Kidney tubule cell (primary cell): ENCODE measurements at regions not wholly inside any gene's neighbourhood (a gene's known extent, or its start where the extent isn't known, plus 50 kb on each side); places are given as distances from the start of the nearest gene placed in this dataset.
"Not testable (repeated sequence)": the region's sequence is repeated elsewhere in the genome, so short reads cannot be mapped to it uniquely, and the experiment has no call there.

Experiments
- DNase-seq: peaks from one replicate; pipeline ENCODE4 v3.0.0-alpha.2; 2018; ENCODE audit warnings: low spot score

- DNase-seq: peak; percentile 70
Measured at GRCh38 chr9:124126648-124127646, 115.4 kb downstream of the LHX2 start.

DNA sequence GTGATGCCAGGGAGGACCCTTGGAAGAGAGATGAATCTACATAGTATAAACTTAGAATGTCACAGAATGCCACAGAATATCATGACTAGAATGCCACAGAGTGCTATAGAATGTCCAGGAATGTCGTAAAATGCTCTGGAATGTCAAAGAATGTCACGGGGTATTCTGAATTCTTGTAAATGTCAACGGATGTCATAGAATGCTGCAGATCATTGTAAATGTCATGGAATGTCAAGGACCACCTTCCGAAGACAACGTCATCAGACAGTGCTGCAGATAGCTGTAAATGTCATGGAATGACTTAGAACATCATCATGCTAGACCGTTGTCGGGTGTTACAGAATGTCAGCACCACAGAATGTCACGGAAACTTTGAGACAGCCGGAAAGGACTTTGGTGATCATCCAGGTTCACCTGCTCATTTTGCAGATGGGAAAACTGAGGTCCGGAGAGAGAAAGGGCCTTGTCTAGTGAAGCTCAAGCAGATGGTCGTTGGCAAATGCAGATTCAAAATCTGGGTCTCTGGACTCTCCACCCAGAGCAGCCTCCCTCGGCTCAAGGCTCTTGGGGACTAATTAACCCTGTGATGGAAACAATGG, 117.1 kb downstream of the LHX2 start:
- DNase-seq: no peak

DNA sequence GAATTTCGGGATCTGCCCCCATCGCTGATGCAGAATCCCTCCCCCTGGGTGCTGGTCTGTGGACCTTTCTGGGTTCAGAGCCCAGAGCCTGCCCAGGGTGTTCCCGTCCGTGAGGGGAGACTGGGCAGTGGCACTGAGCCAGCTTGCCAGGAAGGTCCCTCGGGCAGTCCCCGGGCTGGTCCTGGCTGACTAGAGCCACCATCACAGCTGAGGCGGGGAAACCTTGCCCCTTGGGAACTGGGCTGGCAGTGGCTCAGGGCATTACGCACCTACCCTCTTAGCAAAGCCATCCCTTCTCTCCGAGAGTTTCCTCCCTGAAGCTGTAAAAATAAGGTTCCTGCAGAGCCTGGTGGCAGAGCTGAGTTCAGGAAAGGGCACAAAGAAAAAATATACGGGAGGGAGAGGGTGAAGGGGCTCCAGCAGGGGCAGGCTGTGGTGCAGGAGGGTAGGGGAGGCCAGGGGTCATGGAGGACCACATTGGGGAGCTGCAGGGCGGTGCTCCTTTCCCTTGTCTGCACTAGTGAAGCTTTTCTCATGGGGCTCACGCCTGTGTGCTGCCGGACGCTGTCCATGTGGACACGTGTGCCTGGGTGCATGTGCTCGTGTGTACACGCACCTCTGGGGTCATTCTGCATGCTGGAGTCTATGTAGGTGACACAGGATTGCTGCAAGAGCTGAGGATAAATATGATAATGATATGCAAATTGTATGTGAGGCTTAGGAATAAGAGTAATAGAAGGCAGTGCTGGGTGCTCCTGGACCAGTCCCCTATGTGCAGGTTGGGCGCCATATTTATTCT, 118.9 kb downstream of the LHX2 start:
- no peak for DNase-seq

DNA sequence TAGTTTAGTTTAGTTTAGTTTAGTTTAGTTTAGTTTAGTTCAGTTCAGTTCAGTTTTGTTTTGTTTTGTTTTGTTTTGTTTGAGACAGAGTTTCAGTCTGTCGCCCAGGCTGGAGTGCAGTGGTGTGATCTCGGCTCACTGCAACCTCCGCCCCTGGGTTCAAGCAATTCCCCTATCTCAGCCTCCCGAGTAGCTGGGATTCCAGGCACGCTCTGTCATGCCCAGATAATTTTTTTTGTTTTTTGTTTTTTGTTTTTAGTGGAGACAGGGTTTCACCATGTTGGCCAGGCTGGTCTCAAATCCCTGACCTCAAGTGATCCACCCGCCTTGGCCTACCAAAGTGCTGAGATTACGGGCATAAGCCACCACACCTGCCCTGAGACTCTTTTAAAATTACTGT, 120.0 kb downstream of the LHX2 start:
- DNase-seq: not testable (repeated sequence)

- no peak for DNase-seq
Measured at GRCh38 chr9:124132671-124133147, 121.1 kb downstream of the LHX2 start.

DNA sequence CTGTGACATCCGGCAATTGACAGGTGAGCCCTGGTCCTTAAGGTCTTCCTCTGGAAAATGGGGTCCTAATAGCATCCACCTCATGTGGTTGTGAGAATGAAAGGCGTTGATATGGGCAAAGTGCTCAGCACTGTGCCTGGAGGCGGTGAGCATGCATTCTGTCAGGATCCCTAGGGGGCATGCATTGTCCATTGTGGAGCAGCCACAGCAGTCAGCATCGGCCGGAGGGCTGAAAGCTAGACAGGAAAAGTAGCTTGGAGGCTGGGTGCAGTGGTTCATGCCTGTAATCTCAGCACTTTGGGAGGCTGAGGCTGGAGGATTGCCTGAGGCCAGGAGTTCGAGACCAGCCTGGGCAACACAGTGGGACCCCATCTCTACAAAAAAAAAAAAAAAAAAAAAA, 122.2 kb downstream of the LHX2 start:
- DNase-seq: peak; percentile 29

- DNase-seq: no peak
Measured at GRCh38 chr9:124134526-124134925, 123.0 kb downstream of the LHX2 start.

- DNase-seq: no peak
Measured at GRCh38 chr9:124135813-124136365, 121.9 kb upstream of the NEK6 start.

DNA sequence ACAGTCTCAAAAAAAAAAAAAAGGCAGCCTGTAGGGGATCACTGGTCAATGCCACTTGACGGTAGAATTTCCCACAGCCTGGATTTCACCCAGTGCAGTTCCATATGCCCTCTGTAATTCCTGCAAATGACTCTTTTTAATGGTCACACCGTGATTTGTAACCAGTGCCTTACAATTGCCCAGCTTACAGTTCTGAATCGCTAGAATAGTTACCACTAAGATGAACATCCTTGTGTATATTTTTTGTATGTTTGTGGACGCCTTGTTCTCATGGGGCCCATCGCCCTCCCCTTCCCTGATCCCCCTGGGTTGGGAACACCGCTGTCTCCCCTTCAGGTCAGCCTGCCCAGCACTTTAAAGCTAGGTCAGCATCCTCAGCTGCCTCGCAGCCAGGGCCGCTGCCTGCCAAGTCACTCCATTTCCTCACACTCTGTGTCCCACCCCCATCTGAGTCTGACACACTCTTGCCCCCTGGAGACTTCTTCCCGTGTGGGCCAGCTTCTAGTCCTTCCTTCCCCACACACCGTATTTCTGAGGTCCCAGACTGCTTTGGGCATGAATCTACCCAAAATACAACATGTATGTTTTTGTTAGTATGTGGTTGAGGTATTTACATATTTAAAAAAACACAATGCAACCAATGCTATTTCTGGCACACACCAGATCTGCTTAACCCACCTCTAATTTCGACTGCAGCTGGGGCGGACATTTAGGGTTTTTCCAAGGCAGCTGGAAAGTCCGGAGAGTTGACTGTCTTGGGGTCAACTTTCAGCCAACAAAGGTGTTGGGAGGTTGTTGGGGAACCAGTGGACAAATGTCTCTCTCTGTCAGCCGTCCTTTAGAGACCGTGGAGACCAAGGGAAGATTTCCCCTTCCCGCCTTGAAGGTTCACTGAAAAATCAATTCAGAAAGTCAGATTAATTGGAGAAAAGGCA, 120.5 kb upstream of the NEK6 start:
- no peak for DNase-seq

GRCh38 chr9:124137944-124138335, 119.8 kb upstream of the NEK6 start:
- DNase-seq: no peak

DNA sequence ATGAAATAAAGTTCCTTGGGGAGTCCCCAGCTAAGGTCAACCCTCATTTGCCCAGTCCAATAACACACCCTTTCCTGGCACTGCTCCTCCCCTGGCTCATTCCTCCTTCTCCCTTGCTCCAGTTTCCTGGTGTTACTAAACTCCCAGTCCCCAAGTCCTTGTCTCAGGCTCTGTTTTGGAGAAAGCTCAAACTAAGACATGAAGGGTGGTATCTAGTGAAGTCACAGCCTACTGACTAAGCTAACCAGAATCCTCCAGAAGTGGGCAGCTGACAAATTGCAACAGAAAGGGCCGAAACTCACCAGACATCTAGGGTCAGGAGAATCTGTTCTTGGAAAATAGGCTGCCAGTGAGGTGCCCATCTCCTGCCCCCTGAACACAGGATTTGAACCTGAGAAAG, 118.7 kb upstream of the NEK6 start:
- peak; percentile 16 for DNase-seq

- no peak for DNase-seq
Measured at GRCh38 chr9:124140941-124141568, 116.7 kb upstream of the NEK6 start.

- DNase-seq: peak; percentile 88
Measured at GRCh38 chr9:124144561-124145123, 113.1 kb upstream of the NEK6 start.

DNA sequence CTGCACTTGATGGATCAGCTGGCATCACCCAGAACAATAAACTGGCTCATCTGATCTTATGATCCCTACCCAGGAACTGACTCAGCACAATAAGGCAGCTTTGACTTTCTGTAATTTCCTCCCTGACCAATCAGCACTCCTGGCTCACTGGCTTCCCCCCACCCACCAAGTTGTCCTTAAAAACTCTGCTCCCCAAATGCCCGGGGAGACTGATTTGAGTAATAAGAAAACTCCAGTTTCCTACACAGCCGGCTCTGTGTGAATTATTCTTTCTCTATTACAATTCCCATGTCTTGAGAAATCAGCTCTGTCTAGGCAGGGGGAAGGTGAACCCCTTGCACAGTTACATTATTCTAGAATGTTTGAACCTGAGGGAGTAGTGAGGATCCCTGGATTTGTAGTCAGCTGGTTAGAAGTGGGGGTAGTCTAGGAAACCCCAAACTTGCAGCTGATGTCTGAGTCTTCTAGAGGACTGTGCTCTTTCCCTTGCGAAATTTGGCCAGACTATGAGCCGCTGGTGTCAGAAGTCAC, 111.7 kb upstream of the NEK6 start:
- DNase-seq: peak; percentile 25

DNA sequence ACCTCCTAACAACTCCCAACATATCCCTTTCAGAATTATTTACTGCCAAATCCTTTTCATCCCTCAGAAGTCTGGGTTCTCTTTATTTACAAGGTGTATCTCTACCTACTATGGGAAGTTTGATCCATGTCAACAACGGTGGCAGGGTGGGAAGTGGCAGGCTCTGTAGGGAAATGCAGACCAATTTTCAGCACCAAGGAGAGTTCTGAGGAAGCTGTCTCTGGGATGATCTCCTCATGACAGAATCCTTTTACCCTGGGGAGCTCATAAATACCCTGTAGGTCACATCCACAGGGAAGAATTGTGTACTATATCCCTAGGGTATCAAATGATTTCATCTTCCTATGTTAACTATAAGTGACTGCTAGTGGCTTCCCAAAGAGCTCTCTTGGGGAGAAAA, 107.8 kb upstream of the NEK6 start:
- peak; percentile 11 for DNase-seq

DNA sequence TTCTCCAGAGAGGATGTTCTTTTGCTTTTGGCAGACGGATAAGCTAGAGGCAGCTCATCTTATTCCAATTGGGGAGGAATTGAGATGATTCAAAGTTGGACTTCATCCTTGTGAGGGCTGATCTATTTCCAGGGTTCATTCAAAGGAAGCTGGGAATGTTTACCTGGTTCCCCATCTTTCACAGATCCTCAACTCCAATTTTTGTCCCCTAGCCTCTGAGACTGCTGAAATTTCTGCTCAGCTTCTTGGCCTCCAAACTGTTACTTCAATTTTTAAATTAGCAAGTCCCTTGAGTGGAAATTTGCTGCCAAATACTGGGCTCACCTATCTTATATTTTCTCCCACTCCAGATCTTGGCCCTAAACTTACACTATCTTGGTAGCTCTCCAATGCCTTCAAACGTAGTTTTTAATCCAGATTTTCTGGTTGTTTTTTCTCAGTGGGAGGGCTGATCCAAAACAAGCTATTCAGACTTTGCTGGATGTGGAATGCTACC, 93.9 kb upstream of the NEK6 start:
- DNase-seq: no peak

DNA sequence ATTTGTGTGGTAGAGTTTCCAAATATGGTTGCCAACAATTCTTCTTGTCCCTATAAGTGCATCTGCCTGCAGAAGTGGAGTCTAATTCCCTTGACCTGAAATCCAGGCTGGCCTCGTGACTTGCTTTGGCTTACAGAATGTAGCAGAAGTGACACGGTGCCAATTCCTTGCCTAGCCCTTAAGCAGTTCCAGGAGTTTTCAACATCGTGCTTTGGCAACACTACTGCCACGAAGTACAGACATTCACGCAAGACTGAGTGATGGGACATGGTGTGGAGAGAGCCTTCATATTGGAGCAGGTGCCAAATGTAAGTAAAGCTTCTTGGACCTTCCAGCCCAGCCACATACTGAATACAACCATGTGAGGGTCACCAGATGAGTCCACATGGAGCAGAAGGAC, 92.9 kb upstream of the NEK6 start:
- no peak for DNase-seq

DNA sequence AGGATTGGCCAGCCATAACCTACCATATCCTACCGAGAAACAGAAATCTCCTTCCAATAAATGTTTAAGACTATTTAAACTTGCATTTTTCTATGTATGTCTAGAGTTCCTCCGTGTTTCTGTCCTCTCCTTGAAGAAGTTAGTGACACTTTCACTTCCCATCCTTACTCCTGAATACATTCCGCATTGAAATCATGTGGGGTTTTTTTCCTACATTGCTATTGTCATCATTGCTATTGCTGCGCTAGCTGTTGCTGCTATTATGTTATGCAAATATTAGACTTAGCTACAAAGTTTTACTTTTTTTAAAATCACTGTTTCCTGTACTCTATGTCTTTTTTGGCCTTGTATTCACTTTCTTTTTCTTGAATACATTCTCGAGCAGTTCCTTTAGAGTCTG, 83.3 kb upstream of the NEK6 start:
- DNase-seq: no peak

DNA sequence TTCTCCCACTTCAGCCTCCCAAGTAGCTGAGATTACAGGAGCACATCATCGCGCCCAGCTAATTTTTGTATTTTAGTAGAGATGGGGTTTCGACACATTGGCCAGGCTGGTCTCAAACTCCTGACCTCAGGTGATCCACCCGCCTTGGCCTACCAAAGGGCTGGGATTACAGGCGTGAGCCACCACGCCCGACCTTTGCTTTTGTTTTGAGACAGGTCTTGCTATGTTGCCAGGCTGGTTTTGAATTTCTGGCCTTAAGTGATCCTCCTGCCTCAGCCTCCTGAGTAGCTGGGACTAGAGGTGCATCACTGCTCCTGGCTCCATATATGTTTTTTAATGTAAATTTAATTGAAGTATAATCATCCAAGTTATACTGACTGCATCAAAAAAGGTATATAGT, 80.2 kb upstream of the NEK6 start:
- DNase-seq: not testable (repeated sequence)
